Neural progenitor cell (in vitro differentiated cells): ENCODE measurements at regions not wholly inside any gene's neighbourhood (a gene's known extent, or its start where the extent isn't known, plus 50 kb on each side); places are given as distances from the start of the nearest gene placed in this dataset.

Experiments
- CTCF ChIP-seq: fragments of 200-600 bp; sonication (generic); IDR thresholded peaks from 2 replicates; pipeline ENCODE4 v1.5.1; 2017; ENCODE audit warnings: antibody characterized with exemption, mild to moderate bottlenecking
- EZH2phosphoT487 ChIP-seq: fragments of 200-600 bp; sonication (generic); IDR thresholded peaks from 2 replicates; pipeline ENCODE4 v1.6.1; 2017; ENCODE audit warnings: antibody characterized with exemption

DNA sequence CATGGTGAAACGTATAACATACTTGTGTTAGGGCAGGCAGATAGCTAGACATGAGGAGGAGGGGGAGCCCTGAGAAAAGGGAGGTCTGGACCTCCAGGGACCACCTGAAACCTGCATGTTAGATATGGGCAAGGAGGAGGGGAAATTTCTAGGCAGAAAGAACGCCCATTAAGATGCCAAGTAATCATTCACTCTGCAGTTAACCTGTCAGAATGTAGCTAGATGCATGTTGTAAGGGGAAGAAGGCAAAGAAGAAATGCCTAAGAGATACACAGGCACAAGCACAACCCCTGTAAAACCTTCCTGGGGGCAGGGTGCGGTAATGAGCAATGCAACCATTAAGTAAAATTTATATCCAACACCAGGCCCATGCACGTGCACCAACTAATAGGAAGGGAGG, 1055.3 kb upstream of the SPRY2 start:
- TF ChIP-seq CTCF (no peak), EZH2phosphoT487 (no peak)
